Astrocyte of the cerebellum (primary cell): ENCODE measurements at regions not wholly inside any gene's neighbourhood (a gene's known extent, or its start where the extent isn't known, plus 50 kb on each side); places are given as distances from the start of the nearest gene placed in this dataset.

Experiments
- DNase-seq: peaks from one replicate; pipeline ENCODE4 v3.0.0-alpha.2; 2011; ENCODE audit warnings: low read depth
- H3K4me3 ChIP-seq: 2 replicates; pipeline ENCODE4 v1.5.1; 2011; ENCODE audit warnings: mild to moderate bottlenecking, low read depth, low read length, moderate library complexity
- CTCF ChIP-seq: IDR thresholded peaks from 2 replicates; pipeline ENCODE4 v1.5.1; 2012; ENCODE audit warnings: low read length, low read depth, moderate library complexity, mild to moderate bottlenecking; ENCODE audit errors: missing control alignments
- in situ Hi-C: cut with HindIII; loops from 2 replicates; pipeline ENCODE4 v1.10.0; 2017; ENCODE audit warnings: low sequenced_read_pairs

DNA sequence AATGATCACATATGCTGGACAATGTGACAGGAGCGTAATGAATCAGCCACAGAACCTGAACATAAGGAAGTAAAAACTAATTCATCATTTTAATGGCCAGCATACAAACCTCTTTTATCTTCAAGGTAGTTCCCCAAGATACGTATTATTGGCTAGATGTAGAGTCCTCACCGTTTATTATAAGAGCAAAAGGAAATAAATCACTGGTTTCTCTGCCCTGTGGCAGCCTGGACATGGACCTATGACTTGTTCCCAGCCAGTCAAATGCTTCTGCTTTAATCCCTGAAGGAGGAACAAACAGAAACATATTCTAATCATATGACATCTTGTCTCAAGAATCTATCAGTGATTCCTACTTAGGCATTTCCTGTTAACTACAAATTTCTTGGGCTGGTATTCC, 86.8 kb upstream of the FAM241A start:
- in situ Hi-C loops = no loop called here

DNA sequence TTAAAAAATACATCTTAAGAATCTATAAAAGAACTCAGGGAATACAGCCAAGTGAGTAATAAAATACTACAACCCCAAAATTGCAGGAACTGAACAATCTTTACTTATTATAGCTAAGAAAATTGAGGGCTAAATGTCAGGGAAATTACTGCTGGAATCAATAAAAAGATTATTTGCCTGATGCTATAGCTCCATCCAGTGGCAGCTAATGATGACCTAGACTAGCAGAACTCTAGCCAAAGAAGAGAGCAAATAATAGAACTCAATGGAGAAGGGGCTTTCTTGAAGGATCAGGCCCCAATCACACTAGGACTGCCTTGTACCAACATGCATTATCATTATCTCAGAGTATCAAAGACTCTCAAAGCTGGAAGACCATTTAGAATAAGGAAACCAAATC, 85.0 kb upstream of the FAM241A start:
- in situ Hi-C loops = no loop called here
- H3K4me3 ChIP-seq = no peak overlapping the region
- peak; percentile 52 for TF ChIP-seq CTCF
- no peak for DNase-seq

More for the DNA sequence above, 86.8 kb upstream of the FAM241A start:
- DNase-seq = no peak
- TF ChIP-seq CTCF = no peak
- no peak overlapping the region for H3K4me3 ChIP-seq

GRCh38 chr4:112061207-112061817, 83.9 kb upstream of the FAM241A start:
- TF ChIP-seq CTCF = no peak
- in situ Hi-C loops = no loop called here
- no peak for DNase-seq

DNA sequence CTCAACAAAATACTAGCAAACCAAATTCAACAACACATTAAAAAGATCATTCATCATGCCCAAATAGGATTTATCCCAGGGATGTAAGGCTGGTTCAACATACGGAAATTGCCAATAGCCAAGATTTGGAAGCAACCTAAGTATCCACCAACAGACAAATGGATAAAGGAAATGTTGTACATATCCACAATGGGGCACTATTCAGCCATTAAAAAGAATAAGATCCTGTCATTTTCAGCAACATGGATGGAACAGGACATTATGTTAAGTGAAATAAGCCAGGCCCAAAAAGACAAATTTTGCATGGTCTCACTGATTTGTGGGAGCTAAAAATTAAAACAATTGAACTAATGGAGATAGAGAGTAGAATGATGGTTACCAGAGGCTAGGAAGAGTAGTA, 82.0 kb upstream of the FAM241A start:
- H3K4me3 ChIP-seq = no peak overlapping the region
- DNase-seq = no peak
- in situ Hi-C loops = no loop called here
- no peak for TF ChIP-seq CTCF

More at GRCh38 chr4:112061207-112061817, 83.9 kb upstream of the FAM241A start:
- no peak overlapping the region for H3K4me3 ChIP-seq

GRCh38 chr4:112069110-112069509, 76.1 kb upstream of the FAM241A start:
- DNase-seq = no peak
- no peak overlapping the region for H3K4me3 ChIP-seq
- in situ Hi-C loops = no loop called here
- no peak for TF ChIP-seq CTCF

DNA sequence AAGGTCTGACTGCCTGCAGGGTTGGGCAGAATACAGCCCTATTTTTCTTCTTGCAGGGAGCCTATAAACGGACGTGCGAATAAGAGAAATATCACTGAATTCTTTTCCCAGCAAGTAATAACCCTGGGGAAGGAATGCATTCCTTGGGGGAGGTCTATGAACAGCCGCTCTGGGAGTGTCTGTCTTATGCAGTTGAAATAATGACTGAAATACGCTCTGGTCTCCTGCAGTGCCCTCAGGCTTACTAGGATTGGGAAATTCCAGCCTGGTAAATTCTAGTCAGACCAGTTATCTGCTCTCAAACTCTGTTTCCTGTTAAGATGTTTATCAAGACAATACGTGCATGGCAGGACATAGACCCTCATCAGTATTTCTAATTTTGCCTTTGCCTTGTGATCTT, 72.1 kb upstream of the FAM241A start:
- no peak for DNase-seq
- TF ChIP-seq CTCF = no peak
- in situ Hi-C loops = no loop called here
- no peak overlapping the region for H3K4me3 ChIP-seq

GRCh38 chr4:112075129-112075753, 70.0 kb upstream of the FAM241A start:
- H3K4me3 ChIP-seq = no peak overlapping the region
- peak; percentile 27 for DNase-seq
- in situ Hi-C loops = no loop called here
- TF ChIP-seq CTCF = peak; percentile 77
